LNCaP clone FGC (cell line): ENCODE measurements at regions not wholly inside any gene's neighbourhood (a gene's known extent, or its start where the extent isn't known, plus 50 kb on each side); places are given as distances from the start of the nearest gene placed in this dataset.

Experiments
- DNase-seq: peaks from one replicate; pipeline ENCODE4 v3.0.0-alpha.2; 2011; ENCODE audit warnings: low read depth
- H3K4me3 ChIP-seq: 2 replicates; pipeline ENCODE4 v1.5.1; 2011; ENCODE audit warnings: mild to moderate bottlenecking, low read depth, low read length, control low read depth
- TF ChIP-seq, protein P1 (sequence below): IDR thresholded peaks from 2 replicates; pipeline ENCODE4 v1.5.1; 2012; ENCODE audit warnings: mild to moderate bottlenecking; ENCODE audit not compliant: control insufficient read depth, insufficient read depth; ENCODE audit errors: extremely low read depth

DNA sequence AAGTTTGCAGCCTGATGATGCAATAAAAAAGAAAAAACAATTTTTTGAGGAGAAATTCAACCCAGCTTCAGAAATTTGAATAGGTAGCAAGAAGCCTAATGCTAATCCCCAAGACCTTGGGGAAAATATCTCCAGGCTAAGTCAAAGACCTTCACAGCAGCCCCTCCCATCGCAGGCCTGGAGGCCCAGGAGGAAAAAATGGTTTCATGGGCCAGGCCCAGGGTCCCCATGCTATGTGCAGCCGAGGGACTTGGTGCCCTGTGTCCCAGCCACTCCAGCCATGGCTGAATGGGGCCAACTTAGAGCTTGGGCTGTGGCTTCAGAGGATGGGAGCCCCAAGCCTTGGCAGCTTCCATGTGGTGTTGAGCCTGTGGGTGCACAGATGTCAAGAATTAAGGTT lies 210.3 kb downstream of the SUCLA2 start:
- no peak for DNase-seq
- TF ChIP-seq, protein P1, sequence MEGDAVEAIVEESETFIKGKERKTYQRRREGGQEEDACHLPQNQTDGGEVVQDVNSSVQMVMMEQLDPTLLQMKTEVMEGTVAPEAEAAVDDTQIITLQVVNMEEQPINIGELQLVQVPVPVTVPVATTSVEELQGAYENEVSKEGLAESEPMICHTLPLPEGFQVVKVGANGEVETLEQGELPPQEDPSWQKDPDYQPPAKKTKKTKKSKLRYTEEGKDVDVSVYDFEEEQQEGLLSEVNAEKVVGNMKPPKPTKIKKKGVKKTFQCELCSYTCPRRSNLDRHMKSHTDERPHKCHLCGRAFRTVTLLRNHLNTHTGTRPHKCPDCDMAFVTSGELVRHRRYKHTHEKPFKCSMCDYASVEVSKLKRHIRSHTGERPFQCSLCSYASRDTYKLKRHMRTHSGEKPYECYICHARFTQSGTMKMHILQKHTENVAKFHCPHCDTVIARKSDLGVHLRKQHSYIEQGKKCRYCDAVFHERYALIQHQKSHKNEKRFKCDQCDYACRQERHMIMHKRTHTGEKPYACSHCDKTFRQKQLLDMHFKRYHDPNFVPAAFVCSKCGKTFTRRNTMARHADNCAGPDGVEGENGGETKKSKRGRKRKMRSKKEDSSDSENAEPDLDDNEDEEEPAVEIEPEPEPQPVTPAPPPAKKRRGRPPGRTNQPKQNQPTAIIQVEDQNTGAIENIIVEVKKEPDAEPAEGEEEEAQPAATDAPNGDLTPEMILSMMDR: no peak

DNA sequence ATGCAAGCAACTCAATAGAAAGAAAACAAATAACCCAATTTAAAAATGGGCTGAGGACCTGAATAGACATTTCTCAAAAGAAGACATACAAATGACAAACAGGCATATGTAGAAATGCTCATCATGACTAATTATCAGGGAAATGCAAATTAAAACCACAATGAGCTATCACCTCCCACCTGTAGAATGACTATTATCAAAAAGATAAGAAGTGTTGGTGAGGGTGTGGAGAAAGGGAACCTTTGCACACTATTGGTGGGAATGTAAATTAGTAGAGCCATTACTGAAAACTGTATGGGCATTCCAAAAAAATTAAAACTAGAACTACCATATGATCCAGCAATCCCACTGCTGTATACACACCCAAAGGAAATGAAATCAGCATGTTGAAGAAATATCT lies 212.2 kb downstream of the SUCLA2 start:
- no peak for DNase-seq
- no peak overlapping the region for H3K4me3 ChIP-seq
- TF ChIP-seq, protein P1: no peak

More for the DNA sequence above, 210.3 kb downstream of the SUCLA2 start:
- no peak overlapping the region for H3K4me3 ChIP-seq

DNA sequence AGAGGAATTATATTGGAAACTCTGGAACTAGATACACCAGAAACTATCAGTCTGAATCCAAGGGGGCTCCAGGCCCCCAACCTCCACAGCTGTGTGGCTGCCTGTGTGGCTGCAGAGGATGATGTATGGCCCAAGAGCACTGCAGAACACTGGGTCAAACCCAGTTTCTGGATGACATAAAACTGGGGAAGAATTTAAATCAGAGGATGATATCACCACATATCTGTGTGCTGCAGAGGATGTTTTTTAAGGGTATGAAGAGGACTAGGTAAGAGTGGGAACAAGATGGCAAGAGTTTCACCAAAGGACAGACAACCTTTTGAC lies 226.4 kb downstream of the SUCLA2 start:
- TF ChIP-seq, protein P1: no peak

DNA sequence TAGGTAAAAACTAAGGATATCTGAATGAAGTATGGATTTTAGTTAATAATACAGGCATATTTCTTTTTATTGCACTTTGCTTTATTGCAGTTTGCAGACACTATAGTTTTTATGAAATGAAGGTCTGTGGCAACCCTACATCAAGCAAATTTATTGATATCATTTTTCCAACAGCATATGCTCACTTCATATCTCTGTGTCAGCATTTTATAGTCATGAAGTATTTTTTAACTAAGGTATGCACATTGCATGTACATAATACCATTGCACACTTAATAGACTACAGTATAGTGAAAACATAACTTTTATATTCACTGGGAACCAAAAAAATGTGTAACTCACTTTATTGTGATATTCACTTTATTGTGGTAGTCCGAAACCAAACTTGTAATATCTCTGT lies 236.3 kb downstream of the SUCLA2 start:
- no peak overlapping the region for H3K4me3 ChIP-seq
- TF ChIP-seq, protein P1: no peak
- no peak for DNase-seq

More for the DNA sequence above, 226.4 kb downstream of the SUCLA2 start:
- H3K4me3 ChIP-seq: no peak overlapping the region
- no peak for DNase-seq

DNA sequence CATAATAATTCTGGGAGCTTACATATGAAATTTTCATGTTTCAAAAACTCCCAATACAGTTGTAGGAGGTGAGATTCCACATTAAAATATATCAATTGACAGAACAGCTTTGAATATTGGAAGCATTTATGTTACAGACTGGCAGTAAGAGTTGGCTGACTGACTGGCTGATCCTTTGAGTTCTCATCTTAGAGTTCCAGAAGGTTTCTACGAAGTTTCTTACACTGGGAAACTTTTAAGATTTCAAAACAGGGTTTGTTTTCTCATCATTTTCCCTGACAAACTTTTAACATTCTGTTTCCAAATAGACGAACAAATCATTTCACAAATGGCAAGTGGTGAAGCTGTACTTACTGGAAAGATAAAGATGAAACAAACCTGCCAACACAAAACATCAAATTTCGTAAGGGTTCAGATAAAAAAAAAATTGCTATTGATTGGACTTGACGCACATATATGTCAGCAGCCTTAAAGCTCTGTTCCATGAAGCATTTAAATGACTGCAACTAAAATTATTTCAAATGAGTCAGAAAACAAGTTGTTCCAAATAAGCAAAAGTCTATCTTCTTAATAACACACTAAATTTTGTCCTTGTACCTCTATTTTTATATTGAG lies 243.5 kb downstream of the SUCLA2 start:
- TF ChIP-seq, protein P1: no peak
- H3K4me3 ChIP-seq: no peak overlapping the region
- no peak for DNase-seq

DNA sequence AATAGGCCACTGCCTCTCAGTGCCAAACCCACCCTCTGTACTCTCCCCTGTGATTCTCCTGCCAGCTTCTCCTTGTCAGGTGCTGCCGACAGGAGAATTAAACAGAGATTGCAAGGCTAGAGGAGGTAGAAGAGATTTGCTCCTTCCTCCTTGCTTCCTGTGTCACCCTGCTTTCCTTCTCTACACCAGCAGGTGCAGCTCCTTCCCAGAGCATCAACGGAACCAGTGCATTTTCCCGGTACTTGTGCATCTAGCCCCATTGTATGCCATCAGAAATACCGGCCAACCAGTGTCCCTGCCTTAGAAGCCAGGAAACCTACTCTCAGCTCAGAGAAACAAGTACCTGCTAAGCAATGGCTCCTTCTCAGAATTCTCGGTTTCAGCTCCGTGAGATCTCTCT lies 253.2 kb downstream of the SUCLA2 start:
- no peak for DNase-seq
- H3K4me3 ChIP-seq: no peak overlapping the region
- TF ChIP-seq, protein P1: no peak

DNA sequence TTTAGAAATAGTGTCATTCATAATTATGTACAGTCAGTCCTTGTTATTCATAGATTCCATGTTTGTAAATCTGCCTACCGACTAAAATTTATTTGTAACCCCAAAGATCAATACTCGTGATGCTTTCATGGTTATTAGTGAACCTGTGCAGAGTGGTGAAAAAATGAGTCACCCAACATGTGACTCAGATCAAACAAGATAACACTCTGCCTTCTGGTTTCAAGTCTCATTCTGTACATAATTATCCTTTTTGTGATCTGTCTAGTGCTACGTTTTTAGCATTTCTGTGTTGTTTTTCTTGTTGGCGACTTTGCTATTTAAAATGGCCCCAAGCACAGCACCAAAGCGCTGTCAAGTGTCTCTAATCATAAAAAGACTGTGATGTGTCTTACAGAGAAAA lies 274.7 kb downstream of the SUCLA2 start:
- TF ChIP-seq, protein P1: no peak

More for the DNA sequence above, 274.7 kb downstream of the SUCLA2 start:
- no peak overlapping the region for H3K4me3 ChIP-seq
- no peak for DNase-seq
